Right atrium auricular region (tissue), 2 donors: ENCODE measurements at regions not wholly inside any gene's neighbourhood (a gene's known extent, or its start where the extent isn't known, plus 50 kb on each side); places are given as distances from the start of the nearest gene placed in this dataset.

Source experiments
- DNase-seq: peaks from one replicate; pipeline ENCODE4 v3.0.0-alpha.2; 2019; ENCODE audit warnings: low spot score
- H3K27ac ChIP-seq, 2 donors: fragments of 200-600 bp; sonication (generic); 1 replicate in 1 of 2; 2 replicates in 1 of 2; pipeline ENCODE4 v1.5.1; 2016 to 2019
- H3K27me3 ChIP-seq, 2 donors: fragments of 200-600 bp; sonication (generic); one replicate each; pipeline versions ENCODE4 v1.5.1 to v1.6.0; 2017 to 2019
- H3K36me3 ChIP-seq: fragments of 200-600 bp; sonication (generic); one replicate; pipeline ENCODE4 v1.5.1; 2016
- H3K4me1 ChIP-seq, 2 donors: fragments of 200-600 bp; sonication (generic); one replicate each; pipeline versions ENCODE4 v1.5.1 to v1.6.0; 2017 to 2019
- H3K4me3 ChIP-seq, 2 donors: fragments of 200-600 bp; sonication (generic); 1 replicate in 1 of 2; 2 replicates in 1 of 2; pipeline ENCODE4 v1.5.1; 2017 to 2019; ENCODE audit warnings: mild to moderate bottlenecking in 1 of 2, moderate library complexity in 1 of 2
- H3K9me3 ChIP-seq, 2 donors: fragments of 200-600 bp; sonication (generic); one replicate each; pipeline ENCODE4 v1.5.1; 2019
- CTCF ChIP-seq, 2 donors: fragments of 200-600 bp; sonication (generic); IDR thresholded peaks; one replicate each; pipeline ENCODE4 v1.5.1; 2019; ENCODE audit warnings: antibody characterized with exemption in 2 of 2

- no peak for TF ChIP-seq CTCF (IDR thresholded peaks at IDR 0.05)
- no peak overlapping the region for H3K4me3 ChIP-seq
- peak overlapping the region; percentile 3 to 59 for H3K27ac ChIP-seq
- H3K9me3 ChIP-seq: no peaks in the 10 kb centered on the region
- H3K4me1 ChIP-seq: peaks cover 0 to 6% of the 10 kb centered on the region in 2 donors
- H3K27me3 ChIP-seq: no peaks in the 10 kb centered on the region
- no peaks in the 10 kb centered on the region for H3K36me3 ChIP-seq
- no peak for DNase-seq
These were observed 163.0 kb downstream of the MREG start for GRCh38 chr2:215850380-215850779.

DNA sequence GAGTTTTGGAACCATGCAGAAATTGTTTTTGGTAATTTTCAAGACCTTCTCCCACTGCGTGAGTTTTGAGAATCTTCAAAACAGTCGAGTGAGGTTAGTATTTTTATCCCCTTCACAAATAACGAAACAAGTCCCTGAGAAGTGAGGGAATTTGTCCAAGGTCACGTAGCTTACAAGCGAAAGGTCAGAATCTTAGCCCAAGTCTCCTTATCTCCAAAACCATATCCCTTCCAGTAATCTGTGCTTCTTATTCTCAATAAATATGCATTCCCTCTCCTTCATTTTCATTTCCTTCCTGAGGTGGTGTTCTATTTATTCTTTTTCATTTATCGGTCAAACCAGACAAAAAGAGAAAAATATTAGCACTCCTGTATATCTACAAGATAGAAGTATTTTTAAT is 163.6 kb downstream of the MREG start:
- Histone ChIP-seq H3K27me3 (no peaks in the 10 kb centered on the region), H3K36me3 (no peaks in the 10 kb centered on the region), H3K27ac (peak overlapping the region in 1 of 2 donors; percentile 59)

DNA sequence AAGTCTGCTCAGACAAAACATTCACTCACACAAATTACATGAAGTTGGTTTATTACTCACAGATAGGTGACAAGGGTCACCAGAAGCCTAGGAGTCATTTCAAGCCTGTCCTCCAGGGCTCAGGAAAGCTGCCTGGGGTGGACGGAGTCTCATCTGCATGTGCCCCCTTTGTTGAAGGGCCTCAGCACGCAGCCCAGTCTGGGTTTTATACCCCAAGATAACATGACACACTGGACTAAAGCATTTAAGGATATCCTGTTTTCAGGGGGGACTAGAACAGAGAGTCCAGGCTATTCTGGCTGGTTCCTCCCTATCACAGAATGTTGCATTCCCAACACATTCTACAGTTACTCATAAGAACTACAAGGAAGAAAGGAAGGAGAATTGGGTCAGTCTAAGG is 164.7 kb downstream of the MREG start:
- Histone ChIP-seq H3K4me1 (peaks cover 0 to 6% of the 10 kb centered on the region in 2 donors), H3K9me3 (no peaks in the 10 kb centered on the region), H3K27ac (peak overlapping the region in 1 of 2 donors; percentile 15), H3K36me3 (no peaks in the 10 kb centered on the region), H3K4me3 (no peak overlapping the region), H3K27me3 (no peaks in the 10 kb centered on the region)
- no peak for DNase-seq
- TF ChIP-seq CTCF (IDR thresholded peaks at IDR 0.05): no peak

More for the DNA sequence above, 163.6 kb downstream of the MREG start:
- Histone ChIP-seq H3K9me3 (no peaks in the 10 kb centered on the region), H3K4me3 (no peak overlapping the region), H3K4me1 (peaks cover 0 to 6% of the 10 kb centered on the region in 2 donors)
- no peak for DNase-seq
- TF ChIP-seq CTCF (IDR thresholded peaks at IDR 0.05): no peak

GRCh38 chr2:215848146-215848545 is 165.2 kb downstream of the MREG start:
- H3K27ac ChIP-seq: peak overlapping the region in 1 of 2 donors; percentile 25
- TF ChIP-seq CTCF (IDR thresholded peaks at IDR 0.05): no peak
- peaks cover 0 to 6% of the 10 kb centered on the region in 2 donors for H3K4me1 ChIP-seq

GRCh38 chr2:215847718-215848117 is 165.6 kb downstream of the MREG start:
- no peak for TF ChIP-seq CTCF (IDR thresholded peaks at IDR 0.05)
- H3K27ac ChIP-seq: peak overlapping the region in 1 of 2 donors; percentile 25
- peaks cover 0 to 6% of the 10 kb centered on the region in 2 donors for H3K4me1 ChIP-seq
- H3K27me3 ChIP-seq: no peaks in the 10 kb centered on the region
- no peak overlapping the region for H3K4me3 ChIP-seq
- no peaks in the 10 kb centered on the region for H3K9me3 ChIP-seq
- no peak for DNase-seq
- H3K36me3 ChIP-seq: no peaks in the 10 kb centered on the region

More at GRCh38 chr2:215848146-215848545, 165.2 kb downstream of the MREG start:
- no peaks in the 10 kb centered on the region for H3K36me3 ChIP-seq
- no peaks in the 10 kb centered on the region for H3K27me3 ChIP-seq
- H3K9me3 ChIP-seq: no peaks in the 10 kb centered on the region
- DNase-seq: no peak
- no peak overlapping the region for H3K4me3 ChIP-seq

- no peak overlapping the region for H3K4me3 ChIP-seq
- DNase-seq: no peak
- no peak overlapping the region for H3K27ac ChIP-seq
- peaks cover 0 to 6% of the 10 kb centered on the region in 2 donors for H3K4me1 ChIP-seq
- no peak for TF ChIP-seq CTCF (IDR thresholded peaks at IDR 0.05)
- H3K27me3 ChIP-seq: no peaks in the 10 kb centered on the region
- no peaks in the 10 kb centered on the region for H3K36me3 ChIP-seq
- no peaks in the 10 kb centered on the region for H3K9me3 ChIP-seq
These were observed 166.3 kb downstream of the MREG start for GRCh38 chr2:215847056-215847455.
